H1 (cell line): ENCODE measurements at regions not wholly inside any gene's neighbourhood (a gene's known extent, or its start where the extent isn't known, plus 50 kb on each side); places are given as distances from the start of the nearest gene placed in this dataset.

Experiments
- CHD2 ChIP-seq: IDR thresholded peaks from 2 replicates; pipeline ENCODE4 v1.6.1; 2012; ENCODE audit warnings: low read length, improper control_type of control experiment
- CTCF ChIP-seq, 3 experiments: IDR thresholded peaks; 1 replicate in 2 of 3; 2 replicates in 1 of 3; pipeline versions ENCODE4 v1.5.1 to v1.6.1; 2011; ENCODE audit warnings: low read length in 3 of 3, mild to moderate bottlenecking in 3 of 3, inconsistent platforms in 2 of 3, low read depth in 1 of 3, moderate library complexity in 1 of 3; ENCODE audit not compliant: insufficient read depth in 1 of 3; ENCODE audit errors: control extremely low read depth in 1 of 3
- HDAC2 ChIP-seq, 2 experiments: fragments of 300-600 bp in 1 of 2; sonication (generic) in 1 of 2; IDR thresholded peaks; 2 replicates each; pipeline ENCODE4 v1.6.1; 2011 to 2012; ENCODE audit warnings: low read depth in 2 of 2, low read length in 2 of 2, mild to moderate bottlenecking in 2 of 2, moderate library complexity in 2 of 2, borderline replicate concordance in 1 of 2, inconsistent platforms in 1 of 2
- SAP30 ChIP-seq: fragments of 300-600 bp; sonication (generic); IDR thresholded peaks from 2 replicates; pipeline ENCODE4 v1.7.1; 2012; ENCODE audit warnings: low read length, moderate library complexity, mild to moderate bottlenecking, inconsistent platforms; ENCODE audit not compliant: insufficient read depth, insufficient replicate concordance

GRCh38 chr1:233520261-233521191, 93.4 kb upstream of the KCNK1 start (continued):
- TF ChIP-seq CTCF (IDR thresholded peaks at IDR 0.05; ENCODE audit: control extremely low read depth in 1 of 3, insufficient read depth in 1 of 3, low read depth in 1 of 3, low read length in 3 of 3), result no peak
- no peak for TF ChIP-seq CHD2
- no peak for TF ChIP-seq SAP30
- TF ChIP-seq HDAC2 (IDR thresholded peaks at IDR 0.05; ENCODE audit: borderline replicate concordance in 1 of 2, low read depth in 2 of 2, low read length in 2 of 2), result no peak
